ENCODE measurements at regions not wholly inside any gene's neighbourhood (a gene's known extent, or its start where the extent isn't known, plus 50 kb on each side); places are given as distances from the start of the nearest gene placed in this dataset.

DNA sequence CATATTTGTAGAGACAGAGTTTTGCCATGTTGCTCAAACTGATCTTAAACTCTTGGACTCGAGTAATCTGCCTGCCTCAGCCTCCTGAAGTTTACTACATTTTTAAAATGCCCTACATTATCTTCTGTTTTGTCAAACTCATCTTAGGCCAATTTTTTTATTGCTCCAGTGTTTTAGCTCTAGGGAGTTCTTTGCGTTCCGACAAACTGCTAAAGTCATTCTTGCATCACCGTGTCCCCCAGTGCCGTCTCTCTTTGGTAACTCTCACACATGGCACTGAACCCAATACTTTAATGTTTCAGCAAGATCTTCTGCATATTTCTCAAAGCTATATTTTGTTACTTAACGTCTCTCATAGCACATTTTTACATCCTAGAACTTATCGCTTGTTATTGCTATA lies 440.9 kb upstream of the NRXN1 start:
- TF ChIP-seq, protein P1, sequence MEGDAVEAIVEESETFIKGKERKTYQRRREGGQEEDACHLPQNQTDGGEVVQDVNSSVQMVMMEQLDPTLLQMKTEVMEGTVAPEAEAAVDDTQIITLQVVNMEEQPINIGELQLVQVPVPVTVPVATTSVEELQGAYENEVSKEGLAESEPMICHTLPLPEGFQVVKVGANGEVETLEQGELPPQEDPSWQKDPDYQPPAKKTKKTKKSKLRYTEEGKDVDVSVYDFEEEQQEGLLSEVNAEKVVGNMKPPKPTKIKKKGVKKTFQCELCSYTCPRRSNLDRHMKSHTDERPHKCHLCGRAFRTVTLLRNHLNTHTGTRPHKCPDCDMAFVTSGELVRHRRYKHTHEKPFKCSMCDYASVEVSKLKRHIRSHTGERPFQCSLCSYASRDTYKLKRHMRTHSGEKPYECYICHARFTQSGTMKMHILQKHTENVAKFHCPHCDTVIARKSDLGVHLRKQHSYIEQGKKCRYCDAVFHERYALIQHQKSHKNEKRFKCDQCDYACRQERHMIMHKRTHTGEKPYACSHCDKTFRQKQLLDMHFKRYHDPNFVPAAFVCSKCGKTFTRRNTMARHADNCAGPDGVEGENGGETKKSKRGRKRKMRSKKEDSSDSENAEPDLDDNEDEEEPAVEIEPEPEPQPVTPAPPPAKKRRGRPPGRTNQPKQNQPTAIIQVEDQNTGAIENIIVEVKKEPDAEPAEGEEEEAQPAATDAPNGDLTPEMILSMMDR (IDR thresholded peaks at IDR 0.05): no peak
- TF ChIP-seq, protein P2, sequence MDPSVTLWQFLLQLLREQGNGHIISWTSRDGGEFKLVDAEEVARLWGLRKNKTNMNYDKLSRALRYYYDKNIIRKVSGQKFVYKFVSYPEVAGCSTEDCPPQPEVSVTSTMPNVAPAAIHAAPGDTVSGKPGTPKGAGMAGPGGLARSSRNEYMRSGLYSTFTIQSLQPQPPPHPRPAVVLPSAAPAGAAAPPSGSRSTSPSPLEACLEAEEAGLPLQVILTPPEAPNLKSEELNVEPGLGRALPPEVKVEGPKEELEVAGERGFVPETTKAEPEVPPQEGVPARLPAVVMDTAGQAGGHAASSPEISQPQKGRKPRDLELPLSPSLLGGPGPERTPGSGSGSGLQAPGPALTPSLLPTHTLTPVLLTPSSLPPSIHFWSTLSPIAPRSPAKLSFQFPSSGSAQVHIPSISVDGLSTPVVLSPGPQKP (IDR thresholded peaks at IDR 0.05; ENCODE audit: low read depth, low read length): no peak
- no peak for TF ChIP-seq SREBF2 (IDR thresholded peaks at IDR 0.05)
- TF ChIP-seq, protein P3, sequence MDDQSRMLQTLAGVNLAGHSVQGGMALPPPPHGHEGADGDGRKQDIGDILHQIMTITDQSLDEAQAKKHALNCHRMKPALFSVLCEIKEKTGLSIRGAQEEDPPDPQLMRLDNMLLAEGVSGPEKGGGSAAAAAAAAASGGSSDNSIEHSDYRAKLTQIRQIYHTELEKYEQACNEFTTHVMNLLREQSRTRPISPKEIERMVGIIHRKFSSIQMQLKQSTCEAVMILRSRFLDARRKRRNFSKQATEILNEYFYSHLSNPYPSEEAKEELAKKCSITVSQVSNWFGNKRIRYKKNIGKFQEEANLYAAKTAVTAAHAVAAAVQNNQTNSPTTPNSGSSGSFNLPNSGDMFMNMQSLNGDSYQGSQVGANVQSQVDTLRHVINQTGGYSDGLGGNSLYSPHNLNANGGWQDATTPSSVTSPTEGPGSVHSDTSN (IDR thresholded peaks at IDR 0.05): no peak

Measured in A549 (cell line).